Prostate gland (tissue), 2 donors: ENCODE measurements at regions not wholly inside any gene's neighbourhood (a gene's known extent, or its start where the extent isn't known, plus 50 kb on each side); places are given as distances from the start of the nearest gene placed in this dataset.

Experiments used
- DNase-seq: peaks from one replicate; pipeline ENCODE4 v3.0.0-alpha.2; 2019; ENCODE audit warnings: low spot score
- H3K27ac ChIP-seq, 2 donors: fragments of 200-600 bp; sonication (generic); 2 replicates each; pipeline ENCODE4 v1.5.1; 2017 to 2019
- H3K27me3 ChIP-seq: fragments of 200-600 bp; sonication (generic); replicated peaks from 2 replicates; pipeline ENCODE4 v1.5.1; 2019; ENCODE audit not compliant: insufficient read depth
- H3K36me3 ChIP-seq, 2 donors: fragments of 200-600 bp; sonication (generic); 1 replicate in 1 of 2; 2 replicates in 1 of 2; pipeline versions ENCODE4 v1.5.1 to v1.8.1; 2017 to 2019
- H3K4me1 ChIP-seq: fragments of 200-600 bp; sonication (generic); replicated peaks from 2 replicates; pipeline ENCODE4 v1.5.1; 2019
- H3K4me3 ChIP-seq, 2 donors: fragments of 200-600 bp; sonication (generic); 2 replicates each; pipeline ENCODE4 v1.5.1; 2017 to 2019
- H3K9me3 ChIP-seq: fragments of 200-600 bp; sonication (generic); 2 replicates; pipeline ENCODE4 v1.5.1; 2017
- POLR2A ChIP-seq: fragments of 450-650 bp; IDR thresholded peaks from one replicate; pipeline ENCODE4 v1.6.1; 2016; ENCODE audit warnings: antibody characterized with exemption, mild to moderate bottlenecking
- POLR2AphosphoS5 ChIP-seq: sonication (generic); formaldehyde crosslinking; IDR thresholded peaks from one replicate; pipeline ENCODE4 v1.6.1; 2017; ENCODE audit warnings: antibody characterized with exemption
- WGBS: methylation state at CpG from one replicate; pipeline ENCODE4 v1.1.5; 2018; 5-methylcytosine and 5-hydroxymethylcytosine counted together
- intact Hi-C: fragments of 100-400 bp; cut with DNase I; formaldehyde crosslinking; loops from one replicate; pipeline ENCODE4 v1.14.2; 2022
- small RNA-seq, 2 donors: library from RNA; depleted of rRNA; stranded (forward); fragments of <200 nt; gene quantifications; one replicate each; pipeline ENCODE3, GENCODE V24; 2016
- TF ChIP-seq, protein P1 (sequence below), 4 experiments: fragments of 200-600 bp in 2 of 4; fragments of 450-650 bp in 2 of 4; sonication (generic) in 2 of 4; IDR thresholded peaks; 1 replicate in 3 of 4; 2 replicates in 1 of 4; pipeline ENCODE4 v1.5.1; 2016 to 2019; ENCODE audit warnings: antibody characterized with exemption in 4 of 4, mild to moderate bottlenecking in 2 of 4, moderate library complexity in 2 of 4

DNA sequence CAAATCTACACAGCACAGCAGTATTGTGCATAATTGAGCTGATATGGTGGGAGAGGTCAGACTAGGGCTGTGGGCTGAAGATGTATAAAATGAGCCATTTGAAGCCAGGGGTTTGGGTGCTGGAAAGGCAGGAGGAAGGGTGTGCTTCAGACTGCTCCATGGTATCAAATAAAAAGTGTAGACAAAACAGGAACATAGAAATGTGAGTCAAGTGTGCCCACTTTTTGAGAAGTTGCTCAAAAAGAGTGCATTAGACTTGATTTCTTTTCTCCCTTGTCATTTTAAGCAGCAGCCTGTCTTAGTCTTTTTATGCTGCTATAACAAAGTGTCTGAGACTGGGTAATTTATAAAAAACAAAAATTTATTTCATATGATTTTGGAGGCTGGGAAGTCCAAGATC, 55.8 kb upstream of the ZFAND5 start:
- Histone ChIP-seq H3K27me3 (no peaks in the 10 kb centered on the region), H3K27ac (no peak overlapping the region), H3K4me1 (no peaks in the 10 kb centered on the region), H3K36me3 (no peaks in the 10 kb centered on the region), H3K9me3 (no peaks in the 10 kb centered on the region), H3K4me3 (no peak overlapping the region)
- TF ChIP-seq POLR2A: no peak
- TF ChIP-seq, protein P1, sequence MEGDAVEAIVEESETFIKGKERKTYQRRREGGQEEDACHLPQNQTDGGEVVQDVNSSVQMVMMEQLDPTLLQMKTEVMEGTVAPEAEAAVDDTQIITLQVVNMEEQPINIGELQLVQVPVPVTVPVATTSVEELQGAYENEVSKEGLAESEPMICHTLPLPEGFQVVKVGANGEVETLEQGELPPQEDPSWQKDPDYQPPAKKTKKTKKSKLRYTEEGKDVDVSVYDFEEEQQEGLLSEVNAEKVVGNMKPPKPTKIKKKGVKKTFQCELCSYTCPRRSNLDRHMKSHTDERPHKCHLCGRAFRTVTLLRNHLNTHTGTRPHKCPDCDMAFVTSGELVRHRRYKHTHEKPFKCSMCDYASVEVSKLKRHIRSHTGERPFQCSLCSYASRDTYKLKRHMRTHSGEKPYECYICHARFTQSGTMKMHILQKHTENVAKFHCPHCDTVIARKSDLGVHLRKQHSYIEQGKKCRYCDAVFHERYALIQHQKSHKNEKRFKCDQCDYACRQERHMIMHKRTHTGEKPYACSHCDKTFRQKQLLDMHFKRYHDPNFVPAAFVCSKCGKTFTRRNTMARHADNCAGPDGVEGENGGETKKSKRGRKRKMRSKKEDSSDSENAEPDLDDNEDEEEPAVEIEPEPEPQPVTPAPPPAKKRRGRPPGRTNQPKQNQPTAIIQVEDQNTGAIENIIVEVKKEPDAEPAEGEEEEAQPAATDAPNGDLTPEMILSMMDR (IDR thresholded peaks at IDR 0.05): no peak
- intact Hi-C loops: no loop called here
- DNase-seq: no peak

DNA sequence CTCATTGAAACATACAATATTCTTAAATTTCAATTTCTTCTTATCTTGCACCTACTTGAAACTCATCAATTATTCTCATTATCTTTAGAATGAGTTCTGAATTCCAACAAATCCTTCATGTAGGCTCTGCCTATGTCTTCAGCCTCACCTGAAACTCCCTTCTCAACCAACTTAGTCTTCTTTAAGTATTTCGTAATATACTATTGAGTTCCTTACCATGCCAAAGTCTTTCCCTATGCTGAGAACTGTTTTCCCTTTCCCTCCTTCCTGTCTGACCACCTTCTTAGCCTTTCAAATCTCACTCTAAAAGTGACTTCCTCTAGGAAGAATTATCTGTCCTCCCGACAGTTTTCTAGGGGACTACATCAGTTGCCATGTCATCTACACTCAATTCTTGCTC, 50.9 kb upstream of the ZFAND5 start:
- Histone ChIP-seq H3K4me3 (no peak overlapping the region), H3K36me3 (no peaks in the 10 kb centered on the region), H3K4me1 (no peaks in the 10 kb centered on the region), H3K9me3 (no peaks in the 10 kb centered on the region), H3K27me3 (no peaks in the 10 kb centered on the region), H3K27ac (no peak overlapping the region)
- 91% methylated on average over 2 of the region's 2 CpGs for WGBS
- DNase-seq: no peak
- intact Hi-C loops: no loop called here
- TF ChIP-seq POLR2A: no peak
- no peak for TF ChIP-seq POLR2AphosphoS5
- TF ChIP-seq, protein P1 (IDR thresholded peaks at IDR 0.05): no peak

DNA sequence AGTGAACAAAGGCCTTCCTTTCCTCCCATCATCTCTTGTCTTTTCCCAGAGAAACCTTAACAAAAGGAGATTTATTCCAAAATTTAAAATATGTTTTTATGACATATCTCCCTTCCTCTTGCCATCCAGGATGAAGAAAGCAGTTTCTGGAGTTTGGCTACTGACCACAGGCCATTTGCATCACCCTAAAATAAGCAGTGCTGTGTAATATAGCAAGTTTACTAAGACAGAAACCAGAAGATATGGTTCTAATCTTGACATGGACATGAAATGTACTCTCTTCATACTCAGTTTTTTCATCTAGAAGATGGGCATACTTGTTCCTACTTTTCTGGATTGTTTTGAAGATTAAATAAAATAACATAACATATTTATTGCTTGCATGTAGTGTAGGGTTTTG, 50.2 kb upstream of the ZFAND5 start:
- H3K9me3 ChIP-seq: no peaks in the 10 kb centered on the region
- no peak overlapping the region for H3K4me3 ChIP-seq
- H3K27ac ChIP-seq: no peak overlapping the region
- no peaks in the 10 kb centered on the region for H3K27me3 ChIP-seq
- no peaks in the 10 kb centered on the region for H3K4me1 ChIP-seq
- no peaks in the 10 kb centered on the region for H3K36me3 ChIP-seq
- no peak for DNase-seq
- TF ChIP-seq, protein P1 (IDR thresholded peaks at IDR 0.05): no peak
- TF ChIP-seq POLR2AphosphoS5: no peak
- TF ChIP-seq POLR2A: no peak
- intact Hi-C loops: no loop called here

Small RNAs in the stretch of these regions (small RNA-seq; reads per million reads assigned to genes)
- 0 reads per million in 2 donors for gene AL445646.1
